ENCODE measurements at regions not wholly inside any gene's neighbourhood (a gene's known extent, or its start where the extent isn't known, plus 50 kb on each side); places are given as distances from the start of the nearest gene placed in this dataset.

GRCh38 chr13:87524775-87525174 lies 146.4 kb upstream of the SLITRK5 start:
- FAIRE-seq = no peak
- Histone ChIP-seq H3K79me2 (ENCODE audit: control insufficient read depth, insufficient read depth, low read length) (no peaks in the 10 kb centered on the region), H3K27me3 (ENCODE audit: control insufficient read depth, extremely low read depth, insufficient read depth, low read length) (no peaks in the 10 kb centered on the region), H3K9ac (ENCODE audit: control insufficient read depth, extremely low read depth, insufficient read depth, low read length) (no peak overlapping the region), H3K4me3 (ENCODE audit: control insufficient read depth in 2 of 3, extremely low read depth in 1 of 3, insufficient read depth in 2 of 3, low read depth in 1 of 3, low read length in 3 of 3) (no peak overlapping the region), H3K9me3 (ENCODE audit: control insufficient read depth, low read depth, low read length) (no peaks in the 10 kb centered on the region), H2AFZ (ENCODE audit: control insufficient read depth, low read length) (no peak overlapping the region), H3K27ac (ENCODE audit: control insufficient read depth, insufficient read depth, low read length) (no peak overlapping the region), H3K36me3 (ENCODE audit: control insufficient read depth in 2 of 2, extremely low read depth in 1 of 2, insufficient read depth in 2 of 2, low read length in 2 of 2) (no peaks in the 10 kb centered on the region), H3K9me1 (ENCODE audit: control insufficient read depth, extremely low read depth, insufficient read depth, low read length) (no peaks in the 10 kb centered on the region), H4K20me1 (ENCODE audit: control insufficient read depth, extremely low read depth, insufficient read depth, low read length) (no peaks in the 10 kb centered on the region), H3K4me1 (ENCODE audit: control insufficient read depth, extremely low read depth, insufficient read depth, low read length) (peaks cover 5% of the 10 kb centered on the region), H3K4me2 (ENCODE audit: control insufficient read depth, extremely low read depth, insufficient read depth, low read depth, low read length) (no peak overlapping the region)
- no peak for DNase-seq (ENCODE audit: low read depth, low spot score)
- TF ChIP-seq EZH2 (IDR thresholded peaks at IDR 0.05; ENCODE audit: low read length) = no peak
- no peak for TF ChIP-seq CTCF (optimal IDR thresholded peaks at IDR 0.05 in 1 of 3, IDR thresholded peaks at IDR 0.05 in 1 of 3, conservative IDR thresholded peaks at IDR 0.05 in 1 of 3; ENCODE audit: extremely low read depth in 1 of 3, insufficient read depth in 2 of 3, low read length in 3 of 3)
- dilution Hi-C loops (cut with MboI; ENCODE audit: extremely low pct_ligation_motif_present, low sequenced_read_pairs) = no loop called here

- no peak for FAIRE-seq
- no peak for DNase-seq (ENCODE audit: low read depth, low spot score)
- Histone ChIP-seq H2AFZ (ENCODE audit: control insufficient read depth, low read length) (no peak overlapping the region), H3K9ac (ENCODE audit: control insufficient read depth, extremely low read depth, insufficient read depth, low read length) (no peak overlapping the region), H3K9me1 (ENCODE audit: control insufficient read depth, extremely low read depth, insufficient read depth, low read length) (no peaks in the 10 kb centered on the region), H3K27me3 (ENCODE audit: control insufficient read depth, extremely low read depth, insufficient read depth, low read length) (no peaks in the 10 kb centered on the region), H3K9me3 (ENCODE audit: control insufficient read depth, low read depth, low read length) (no peaks in the 10 kb centered on the region), H3K79me2 (ENCODE audit: control insufficient read depth, insufficient read depth, low read length) (no peaks in the 10 kb centered on the region), H3K4me1 (ENCODE audit: control insufficient read depth, extremely low read depth, insufficient read depth, low read length) (no peaks in the 10 kb centered on the region), H3K36me3 (ENCODE audit: control insufficient read depth in 2 of 2, extremely low read depth in 1 of 2, insufficient read depth in 2 of 2, low read length in 2 of 2) (no peaks in the 10 kb centered on the region), H3K4me2 (ENCODE audit: control insufficient read depth, extremely low read depth, insufficient read depth, low read depth, low read length) (no peak overlapping the region), H3K4me3 (ENCODE audit: control insufficient read depth in 2 of 3, extremely low read depth in 1 of 3, insufficient read depth in 2 of 3, low read depth in 1 of 3, low read length in 3 of 3) (no peak overlapping the region), H3K27ac (ENCODE audit: control insufficient read depth, insufficient read depth, low read length) (no peak overlapping the region), H4K20me1 (ENCODE audit: control insufficient read depth, extremely low read depth, insufficient read depth, low read length) (no peaks in the 10 kb centered on the region)
- dilution Hi-C loops (cut with MboI; ENCODE audit: extremely low pct_ligation_motif_present, low sequenced_read_pairs) = no loop called here
- no peak for TF ChIP-seq CTCF (optimal IDR thresholded peaks at IDR 0.05 in 1 of 3, IDR thresholded peaks at IDR 0.05 in 1 of 3, conservative IDR thresholded peaks at IDR 0.05 in 1 of 3; ENCODE audit: extremely low read depth in 1 of 3, insufficient read depth in 2 of 3, low read length in 3 of 3)
- no peak for TF ChIP-seq EZH2 (IDR thresholded peaks at IDR 0.05; ENCODE audit: low read length)
These were observed 137.4 kb upstream of the SLITRK5 start for GRCh38 chr13:87533776-87534175.
